Heart right ventricle (tissue), 16 donors: ENCODE measurements at regions not wholly inside any gene's neighbourhood (a gene's known extent, or its start where the extent isn't known, plus 50 kb on each side); places are given as distances from the start of the nearest gene placed in this dataset.
"Not testable (repeated sequence)": the region's sequence is repeated elsewhere in the genome, so short reads cannot be mapped to it uniquely, and the experiment has no call there.

Source experiments
- ATAC-seq, 8 donors: fragments of 200-7000 bp; cut with Tn5 transposase; one replicate each; pipeline ENCODE4 v1.9.1; 2020; ENCODE audit warnings: mild to moderate bottlenecking in 8 of 8, moderate library complexity in 8 of 8, moderate number of reproducible peaks in 1 of 8
- DNase-seq, 2 donors: peaks; one replicate each; pipeline ENCODE4 v3.0.0-alpha.2; 2020
- H3K27ac ChIP-seq, 10 donors: fragments of 200-600 bp; sonication (generic) in 2 of 10; one replicate each; pipeline versions ENCODE4 v1.5.0 to v1.8.0; 2020 to 2022; ENCODE audit warnings: mild to moderate bottlenecking in 3 of 10
- H3K27me3 ChIP-seq, 7 donors: fragments of 200-600 bp; one replicate each; pipeline ENCODE4 v1.8.0; 2021 to 2022; ENCODE audit warnings: mild to moderate bottlenecking in 2 of 7
- H3K36me3 ChIP-seq, 9 donors: fragments of 200-600 bp; sonication (generic) in 1 of 9; one replicate each; pipeline versions ENCODE4 v1.5.0 to v1.8.0; 2020 to 2022; ENCODE audit warnings: mild to moderate bottlenecking in 2 of 9
- H3K4me1 ChIP-seq, 9 donors: fragments of 200-600 bp; sonication (generic) in 1 of 9; one replicate each; pipeline versions ENCODE4 v1.5.0 to v1.8.0; 2020 to 2022; ENCODE audit warnings: mild to moderate bottlenecking in 4 of 9
- H3K4me3 ChIP-seq, 10 donors: fragments of 200-600 bp; sonication (generic) in 2 of 10; one replicate each; pipeline versions ENCODE4 v1.5.0 to v1.8.0; 2020 to 2022; ENCODE audit warnings: mild to moderate bottlenecking in 7 of 10, moderate library complexity in 2 of 10
- H3K9me3 ChIP-seq, 11 donors: fragments of 200-600 bp in 10 of 11; sonication (generic) in 2 of 11; one replicate each; pipeline versions ENCODE4 v1.5.0 to v1.8.0; 2013 to 2022; ENCODE audit warnings: mild to moderate bottlenecking in 2 of 11, control low read depth in 1 of 11, moderate library complexity in 1 of 11
- CTCF ChIP-seq, 9 donors: fragments of 200-600 bp; sonication (generic) in 2 of 9; IDR thresholded peaks; one replicate each; pipeline versions ENCODE4 v1.5.0 to v1.8.0; 2021 to 2022; ENCODE audit warnings: antibody characterized with exemption in 9 of 9, mild to moderate bottlenecking in 5 of 9, moderate library complexity in 1 of 9
- WGBS, 2 donors: extraction: QIAGEN DNeasy Blood & Tissue Kit; methylation state at CpG; one replicate each; pipeline ENCODE4 v1.1.7; 2013; ENCODE audit warnings: inconsistent platforms in 1 of 2; 5-methylcytosine and 5-hydroxymethylcytosine counted together
- intact Hi-C, 10 donors: fragments of 100-400 bp; cut with DNase I; formaldehyde crosslinking; loops; one replicate each; pipeline versions ENCODE4 v1.11.1 to v1.14.2; 2022
- donor health status: Arrhythmogenic right ventricular cardiomyopathy.
- donor health status: ischemic (EF 13 %, LVEDD 7.1; RV severe dilation, severe dysfunction).
- donor health status: healthy with polysubstance abuse.
- donor health status: DM: no; HTN: yes; CAD: no.
- donor health status: DM: no; HTN: no; CAD: no.
- donor health status: ischemic (EF 25% LVEDD 6.9; RV normal size, moderate dysfunction).
- donor health status: ischemic (EF 25% LVEDD 5.7; RV mildly dilated, moderate dysfunction).
- donor health status: healthy.
- donor health status: DM: yes; HTN: yes; CAD: no.
- donor health status: Ischemic cardiomyopathy.
- donor health status: ischemic (EF 35%, LVEDD 5.7; RV mildly dilated, moderate dysfunction).
- donor health status: nonischemic (EF 11% LVEDD 7.7; RV severe dilation, severe dysfunction).
- donor health status: DM: yes; HTN: yes; CAD: no.
- donor health status: PGD.
- donor health status: ischemic (EF 29% LVEDD 5.4; RV normal size, mild dysfunction).
- donor health status: nonischemic (EF 23%, LVEDD 6.1; RV moderate dilation, normal function).

- ATAC-seq (no peak), DNase-seq (no peak)
- Histone ChIP-seq H3K4me1 (no peaks in the 10 kb centered on the region), H3K36me3 (no peaks in the 10 kb centered on the region), H3K4me3 (no peak overlapping the region), H3K27me3 (peaks cover 0 to 6% (median 0%) of the 10 kb centered on the region in 7 donors), H3K27ac (no peak overlapping the region), H3K9me3 (peaks cover 0 to 23% (median 0%) of the 10 kb centered on the region in 11 donors)
- WGBS, 2 donors: 50 to 57% methylated on average over 1 of the region's 1 CpG
- TF ChIP-seq CTCF (IDR thresholded peaks at IDR 0.05): no peak
- intact Hi-C loops: no loop called here
These were observed 190.2 kb upstream of the NR5A2 start for GRCh38 chr1:199837321-199837720.

GRCh38 chr1:199839608-199840007 lies 187.9 kb upstream of the NR5A2 start:
- H3K4me1 ChIP-seq, H3K27ac ChIP-seq, intact Hi-C loops, DNase-seq, ATAC-seq, H3K27me3 ChIP-seq, H3K36me3 ChIP-seq, H3K4me3 ChIP-seq: not testable (repeated sequence)
- WGBS, 2 donors: 94 to 97% methylated on average over 8 of the region's 8 CpGs
- peaks cover 0 to 23% (median 0%) of the 10 kb centered on the region in 11 donors for H3K9me3 ChIP-seq

- H3K36me3 ChIP-seq, ATAC-seq, H3K4me1 ChIP-seq, H3K27ac ChIP-seq, H3K4me3 ChIP-seq, intact Hi-C loops, H3K27me3 ChIP-seq, DNase-seq, H3K9me3 ChIP-seq: not testable (repeated sequence)
- 98 to 100% methylated on average over 2 of the region's 2 CpGs for WGBS, 2 donors
These were observed 184.4 kb upstream of the NR5A2 start for GRCh38 chr1:199843096-199843495.

GRCh38 chr1:199843861-199844260 lies 183.6 kb upstream of the NR5A2 start:
- Histone ChIP-seq H3K27me3 (no peaks in the 10 kb centered on the region), H3K4me3 (no peak overlapping the region), H3K36me3 (no peaks in the 10 kb centered on the region), H3K4me1 (no peaks in the 10 kb centered on the region), H3K9me3 (peaks cover 0 to 2% (median 0%) of the 10 kb centered on the region in 11 donors), H3K27ac (no peak overlapping the region)
- 18 to 19% methylated on average over 2 of the region's 2 CpGs for WGBS, 2 donors
- DNase-seq (no peak), ATAC-seq (no peak)
- intact Hi-C loops: no loop called here
- TF ChIP-seq CTCF (IDR thresholded peaks at IDR 0.05): no peak

GRCh38 chr1:199847021-199847420 lies 180.5 kb upstream of the NR5A2 start:
- intact Hi-C loops: no loop called here
- Histone ChIP-seq H3K4me1 (no peaks in the 10 kb centered on the region), H3K36me3 (no peaks in the 10 kb centered on the region), H3K9me3 (no peaks in the 10 kb centered on the region), H3K27ac (no peak overlapping the region), H3K4me3 (no peak overlapping the region), H3K27me3 (peaks cover 0 to 3% (median 0%) of the 10 kb centered on the region in 7 donors)
- ATAC-seq: no peak
- DNase-seq: no peak
- WGBS, 2 donors: 93 to 97% methylated on average over 8 of the region's 8 CpGs
- no peak for TF ChIP-seq CTCF (IDR thresholded peaks at IDR 0.05)
